Parathyroid adenoma (tissue), 2 donors: ENCODE measurements at regions not wholly inside any gene's neighbourhood (a gene's known extent, or its start where the extent isn't known, plus 50 kb on each side); places are given as distances from the start of the nearest gene placed in this dataset.

Experiments
- H2AFZ ChIP-seq: fragments of 300-600 bp; sonication (generic); one replicate; pipeline ENCODE4 v1.7.0; 2017; ENCODE audit warnings: antibody characterized with exemption, mild to moderate bottlenecking
- H3K27ac ChIP-seq: fragments of 300-600 bp; sonication (generic); one replicate; pipeline ENCODE4 v1.7.0; 2017
- H3K27me3 ChIP-seq: fragments of 300-600 bp; sonication (generic); one replicate; pipeline ENCODE4 v1.7.0; 2017; ENCODE audit warnings: low read length; ENCODE audit not compliant: control insufficient read depth, insufficient read depth
- H3K36me3 ChIP-seq: fragments of 300-600 bp; sonication (generic); one replicate; pipeline ENCODE4 v1.7.0; 2017; ENCODE audit warnings: low read length; ENCODE audit not compliant: control insufficient read depth, insufficient read depth
- H3K4me1 ChIP-seq: fragments of 300-600 bp; sonication (generic); one replicate; pipeline ENCODE4 v1.7.0; 2017; ENCODE audit warnings: control low read depth
- H3K4me2 ChIP-seq: fragments of 300-600 bp; sonication (generic); one replicate; pipeline ENCODE4 v1.7.0; 2017; ENCODE audit warnings: low read length
- H3K4me3 ChIP-seq: fragments of 300-600 bp; sonication (generic); one replicate; pipeline ENCODE4 v1.7.0; 2017; ENCODE audit warnings: low read depth, low read length
- H3K79me2 ChIP-seq: fragments of 300-600 bp; sonication (generic); one replicate; pipeline ENCODE4 v1.7.0; 2017; ENCODE audit warnings: control low read depth
- H3K9ac ChIP-seq: fragments of 300-600 bp; sonication (generic); one replicate; pipeline ENCODE4 v1.7.0; 2017; ENCODE audit warnings: mild to moderate bottlenecking
- H3K9me3 ChIP-seq: fragments of 300-600 bp; sonication (generic); one replicate; pipeline ENCODE4 v1.7.0; 2017; ENCODE audit warnings: low read length; ENCODE audit not compliant: control insufficient read depth
- TF ChIP-seq, protein P1 (sequence below): fragments of 300-600 bp; sonication (generic); IDR thresholded peaks from one replicate; pipeline ENCODE4 v1.7.0; 2017; ENCODE audit warnings: antibody characterized with exemption, mild to moderate bottlenecking
- donor health status: primary hyperparathyroidism.

GRCh38 chr4:116881077-116881476, 204.3 kb downstream of the TRAM1L1 start:
- Histone ChIP-seq H3K27ac (no peak overlapping the region), H3K27me3 (no peaks in the 10 kb centered on the region), H3K4me3 (no peak overlapping the region), H3K9ac (no peak overlapping the region), H3K4me1 (no peaks in the 10 kb centered on the region), H3K4me2 (no peak overlapping the region), H3K36me3 (no peaks in the 10 kb centered on the region), H3K79me2 (no peaks in the 10 kb centered on the region), H3K9me3 (no peaks in the 10 kb centered on the region), H2AFZ (no peak overlapping the region)
- TF ChIP-seq, protein P1, sequence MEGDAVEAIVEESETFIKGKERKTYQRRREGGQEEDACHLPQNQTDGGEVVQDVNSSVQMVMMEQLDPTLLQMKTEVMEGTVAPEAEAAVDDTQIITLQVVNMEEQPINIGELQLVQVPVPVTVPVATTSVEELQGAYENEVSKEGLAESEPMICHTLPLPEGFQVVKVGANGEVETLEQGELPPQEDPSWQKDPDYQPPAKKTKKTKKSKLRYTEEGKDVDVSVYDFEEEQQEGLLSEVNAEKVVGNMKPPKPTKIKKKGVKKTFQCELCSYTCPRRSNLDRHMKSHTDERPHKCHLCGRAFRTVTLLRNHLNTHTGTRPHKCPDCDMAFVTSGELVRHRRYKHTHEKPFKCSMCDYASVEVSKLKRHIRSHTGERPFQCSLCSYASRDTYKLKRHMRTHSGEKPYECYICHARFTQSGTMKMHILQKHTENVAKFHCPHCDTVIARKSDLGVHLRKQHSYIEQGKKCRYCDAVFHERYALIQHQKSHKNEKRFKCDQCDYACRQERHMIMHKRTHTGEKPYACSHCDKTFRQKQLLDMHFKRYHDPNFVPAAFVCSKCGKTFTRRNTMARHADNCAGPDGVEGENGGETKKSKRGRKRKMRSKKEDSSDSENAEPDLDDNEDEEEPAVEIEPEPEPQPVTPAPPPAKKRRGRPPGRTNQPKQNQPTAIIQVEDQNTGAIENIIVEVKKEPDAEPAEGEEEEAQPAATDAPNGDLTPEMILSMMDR, result no peak

GRCh38 chr4:116880625-116881024, 204.8 kb downstream of the TRAM1L1 start:
- no peak overlapping the region for H3K27ac ChIP-seq
- H3K27me3 ChIP-seq, result no peaks in the 10 kb centered on the region
- H2AFZ ChIP-seq, result no peak overlapping the region
- no peak overlapping the region for H3K9ac ChIP-seq
- H3K4me2 ChIP-seq, result no peak overlapping the region
- H3K79me2 ChIP-seq, result no peaks in the 10 kb centered on the region
- no peaks in the 10 kb centered on the region for H3K36me3 ChIP-seq
- H3K4me1 ChIP-seq, result no peaks in the 10 kb centered on the region
- no peaks in the 10 kb centered on the region for H3K9me3 ChIP-seq
- no peak overlapping the region for H3K4me3 ChIP-seq
- TF ChIP-seq, protein P1, result no peak

- TF ChIP-seq, protein P1, result no peak
- Histone ChIP-seq H3K27me3 (no peaks in the 10 kb centered on the region), H3K4me1 (no peaks in the 10 kb centered on the region), H3K9ac (no peak overlapping the region), H2AFZ (no peak overlapping the region), H3K79me2 (no peaks in the 10 kb centered on the region), H3K27ac (no peak overlapping the region), H3K4me3 (no peak overlapping the region), H3K36me3 (no peaks in the 10 kb centered on the region), H3K9me3 (no peaks in the 10 kb centered on the region), H3K4me2 (no peak overlapping the region)
Observed at GRCh38 chr4:116878280-116878679, 207.1 kb downstream of the TRAM1L1 start.

GRCh38 chr4:116877069-116877468, 208.3 kb downstream of the TRAM1L1 start:
- no peak overlapping the region for H3K9ac ChIP-seq
- no peaks in the 10 kb centered on the region for H3K36me3 ChIP-seq
- no peak overlapping the region for H3K4me2 ChIP-seq
- H3K27ac ChIP-seq, result no peak overlapping the region
- TF ChIP-seq, protein P1, result no peak
- H3K4me1 ChIP-seq, result no peaks in the 10 kb centered on the region
- no peak overlapping the region for H2AFZ ChIP-seq
- H3K79me2 ChIP-seq, result no peaks in the 10 kb centered on the region
- H3K9me3 ChIP-seq, result no peaks in the 10 kb centered on the region
- H3K4me3 ChIP-seq, result no peak overlapping the region
- no peaks in the 10 kb centered on the region for H3K27me3 ChIP-seq

DNA sequence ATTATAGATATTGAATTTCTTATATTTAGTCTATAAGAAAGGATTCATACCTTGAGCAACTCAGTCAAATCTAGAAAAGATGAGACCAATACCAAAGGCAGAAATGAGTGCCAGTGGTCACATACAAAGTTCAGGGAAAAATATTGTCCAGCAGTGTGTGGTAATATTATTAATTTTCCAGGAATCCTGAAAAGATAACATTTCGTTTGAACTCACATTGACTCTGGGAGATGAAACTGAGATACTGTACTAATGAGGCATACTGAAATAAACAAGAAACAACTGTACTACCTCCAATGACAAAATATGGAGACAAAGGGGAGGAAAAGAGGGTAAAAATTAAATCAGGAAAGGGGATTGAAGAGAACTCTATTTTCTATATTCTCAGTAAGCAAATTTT, 212.4 kb downstream of the TRAM1L1 start:
- H3K9ac ChIP-seq, result no peak overlapping the region
- no peak overlapping the region for H3K4me2 ChIP-seq
- H3K27me3 ChIP-seq, result no peaks in the 10 kb centered on the region
- H3K79me2 ChIP-seq, result no peaks in the 10 kb centered on the region
- no peak overlapping the region for H2AFZ ChIP-seq
- no peaks in the 10 kb centered on the region for H3K4me1 ChIP-seq
- H3K4me3 ChIP-seq, result no peak overlapping the region
- H3K27ac ChIP-seq, result no peak overlapping the region
- TF ChIP-seq, protein P1, result no peak
- no peaks in the 10 kb centered on the region for H3K36me3 ChIP-seq
- H3K9me3 ChIP-seq, result peaks cover 5% of the 10 kb centered on the region
